GM23338 (cell line): ENCODE measurements at regions not wholly inside any gene's neighbourhood (a gene's known extent, or its start where the extent isn't known, plus 50 kb on each side); places are given as distances from the start of the nearest gene placed in this dataset.

Experiments used
- ATAC-seq: fragments of 200-7000 bp; cut with Tn5 transposase; 3 replicates; pipeline ENCODE4 v1.9.1; 2020
- DNase-seq: peaks from one replicate; pipeline ENCODE4 v3.0.0-alpha.2; 2015; ENCODE audit warnings: low spot score
- H2AFZ ChIP-seq: fragments of 200-600 bp; sonication (generic); 2 replicates; pipeline ENCODE4 v1.8.0; 2016; ENCODE audit warnings: antibody characterized with exemption, mild to moderate bottlenecking, moderate library complexity
- H3F3A ChIP-seq: fragments of 200-600 bp; sonication (generic); replicated peaks from 2 replicates; pipeline ENCODE4 v1.8.0; 2017; ENCODE audit warnings: antibody characterized with exemption, mixed run types, low read depth
- H3K27ac ChIP-seq: fragments of 200-600 bp; sonication (generic); 2 replicates; pipeline ENCODE4 v1.6.1; 2016; ENCODE audit warnings: low read depth
- H3K27me3 ChIP-seq: fragments of 200-600 bp; sonication (generic); 2 replicates; pipeline ENCODE4 v1.8.0; 2016; ENCODE audit warnings: mild to moderate bottlenecking, mixed run types, moderate library complexity; ENCODE audit not compliant: insufficient read depth
- H3K36me3 ChIP-seq: fragments of 200-600 bp; sonication (generic); 2 replicates; pipeline ENCODE4 v1.8.0; 2016; ENCODE audit warnings: mild to moderate bottlenecking; ENCODE audit not compliant: insufficient read depth
- H3K4me1 ChIP-seq: fragments of 200-600 bp; sonication (generic); 2 replicates; pipeline ENCODE4 v1.8.0; 2016; ENCODE audit warnings: mild to moderate bottlenecking, moderate library complexity; ENCODE audit not compliant: insufficient read depth
- H3K4me2 ChIP-seq: fragments of 200-600 bp; sonication (generic); 2 replicates; pipeline ENCODE4 v1.7.1; 2017; ENCODE audit warnings: mixed run types
- H3K4me3 ChIP-seq: fragments of 200-600 bp; sonication (generic); 2 replicates; pipeline ENCODE4 v1.6.1; 2016; ENCODE audit warnings: mixed run types
- H3K79me2 ChIP-seq: fragments of 200-600 bp; sonication (generic); replicated peaks from 2 replicates; pipeline ENCODE4 v1.8.0; 2017; ENCODE audit warnings: mild to moderate bottlenecking; ENCODE audit not compliant: insufficient read depth
- H3K9me2 ChIP-seq: fragments of 200-600 bp; sonication (generic); 2 replicates; pipeline ENCODE4 v1.8.0; 2017; ENCODE audit not compliant: insufficient read depth
- H4K20me1 ChIP-seq: fragments of 200-600 bp; sonication (generic); replicated peaks from 2 replicates; pipeline ENCODE4 v1.8.0; 2017; ENCODE audit warnings: mild to moderate bottlenecking; ENCODE audit not compliant: insufficient read depth
- H3K27ac Mint-ChIP-seq: 2 replicates; pipeline ENCODE4 v1.8.0; 2020; ENCODE audit warnings: inconsistent platforms, mild to moderate bottlenecking, moderate library complexity, mixed read lengths
- H3K27me3 Mint-ChIP-seq: 3 replicates; pipeline ENCODE4 v1.8.0; 2022; ENCODE audit warnings: low read depth, mild to moderate bottlenecking, moderate library complexity, mixed read lengths, inconsistent platforms; ENCODE audit not compliant: insufficient read depth, poor library complexity
- H3K36me3 Mint-ChIP-seq: 3 replicates; pipeline ENCODE4 v1.8.0; 2021; ENCODE audit warnings: low read depth, mild to moderate bottlenecking, inconsistent platforms, moderate library complexity, mixed read lengths
- H3K4me1 Mint-ChIP-seq: 3 replicates; pipeline ENCODE4 v1.8.0; 2020; ENCODE audit warnings: mild to moderate bottlenecking, inconsistent platforms, mixed read lengths
- H3K4me3 Mint-ChIP-seq: 3 replicates; pipeline ENCODE4 v1.8.0; 2021; ENCODE audit warnings: moderate library complexity, mild to moderate bottlenecking, inconsistent platforms, mixed read lengths
- H3K9me3 Mint-ChIP-seq: 3 replicates; pipeline ENCODE4 v1.8.0; 2020; ENCODE audit warnings: moderate library complexity, mild to moderate bottlenecking, inconsistent platforms, mixed read lengths
- CREB1 ChIP-seq: fragments of 250-450 bp; sonication (Bioruptor Pico); IDR thresholded peaks from 2 replicates; pipeline ENCODE4 v1.5.0; 2020; ENCODE audit warnings: low read depth, mild to moderate bottlenecking, moderate library complexity
- EZH2 ChIP-seq: fragments of 200-600 bp; sonication (generic); IDR thresholded peaks from one replicate; pipeline ENCODE4 v1.8.0; 2017; ENCODE audit warnings: antibody characterized with exemption, mild to moderate bottlenecking, low read depth; ENCODE audit not compliant: unreplicated experiment
- EZH2phosphoT487 ChIP-seq: fragments of 200-600 bp; sonication (generic); IDR thresholded peaks from one replicate; pipeline ENCODE4 v1.8.1; 2018; ENCODE audit warnings: antibody characterized with exemption; ENCODE audit not compliant: unreplicated experiment
- JUNB ChIP-seq: IDR thresholded peaks from one replicate; pipeline ENCODE4 v1.6.1; 2016; ENCODE audit warnings: antibody characterized with exemption; ENCODE audit not compliant: unreplicated experiment
- NANOG ChIP-seq: IDR thresholded peaks from 2 replicates; pipeline ENCODE4 v1.6.1; 2016; ENCODE audit warnings: antibody characterized with exemption, borderline replicate concordance
- POLR2AphosphoS5 ChIP-seq: IDR thresholded peaks from 2 replicates; pipeline ENCODE4 v1.6.1; 2016; ENCODE audit warnings: antibody characterized with exemption, low read depth
- STAT1 ChIP-seq: IDR thresholded peaks from one replicate; pipeline ENCODE4 v1.6.1; 2016; ENCODE audit warnings: antibody characterized with exemption; ENCODE audit not compliant: unreplicated experiment
- ZNF114 ChIP-seq: fragments of 250-450 bp; sonication (Bioruptor Pico); IDR thresholded peaks from 2 replicates; pipeline ENCODE4 v1.5.0; 2020; ENCODE audit warnings: mild to moderate bottlenecking, moderate library complexity
- TF ChIP-seq, protein P1 (sequence below): IDR thresholded peaks from 2 replicates; pipeline ENCODE4 v1.6.1; 2016; ENCODE audit warnings: antibody characterized with exemption
- TF ChIP-seq, protein P2 (sequence below): fragments of 250-450 bp; sonication (Bioruptor Pico); IDR thresholded peaks from 2 replicates; pipeline ENCODE4 v1.5.0; 2020; ENCODE audit warnings: mild to moderate bottlenecking, moderate library complexity
- TF ChIP-seq, protein P3 (sequence below), 2 experiments: fragments of 200-600 bp in 1 of 2; sonication (generic) in 1 of 2; conservative IDR thresholded peaks; 2 replicates each; pipeline versions ENCODE4 v1.5.1 to v1.6.1; 2016 to 2017; ENCODE audit warnings: antibody characterized with exemption in 2 of 2, low read depth in 2 of 2, mild to moderate bottlenecking in 2 of 2, moderate library complexity in 1 of 2
- TF ChIP-seq, protein P4 (sequence below): IDR thresholded peaks from one replicate; pipeline ENCODE4 v1.6.1; 2018; ENCODE audit warnings: antibody characterized with exemption; ENCODE audit not compliant: unreplicated experiment

DNA sequence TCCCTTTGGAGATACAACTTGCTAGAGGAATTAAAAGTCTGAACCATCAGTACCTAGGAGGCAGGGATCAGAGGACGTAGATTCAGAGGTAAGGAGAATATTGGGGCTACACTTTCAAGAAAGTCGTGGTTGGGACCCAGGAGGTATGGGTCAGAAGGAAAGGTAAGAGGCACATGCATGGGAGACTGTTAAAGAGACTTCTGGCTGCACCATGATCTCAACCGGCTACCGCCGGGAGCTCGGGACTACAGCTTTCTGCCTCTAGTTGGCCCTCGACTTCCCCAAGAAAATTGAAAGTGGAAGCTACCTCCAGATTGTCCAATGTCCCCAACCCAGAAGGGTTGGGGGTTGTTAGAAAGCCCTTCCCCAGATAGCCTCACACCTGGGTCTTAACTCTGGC lies 355.7 kb upstream of the TMPRSS15 start (continued):
- TF ChIP-seq, protein P1, sequence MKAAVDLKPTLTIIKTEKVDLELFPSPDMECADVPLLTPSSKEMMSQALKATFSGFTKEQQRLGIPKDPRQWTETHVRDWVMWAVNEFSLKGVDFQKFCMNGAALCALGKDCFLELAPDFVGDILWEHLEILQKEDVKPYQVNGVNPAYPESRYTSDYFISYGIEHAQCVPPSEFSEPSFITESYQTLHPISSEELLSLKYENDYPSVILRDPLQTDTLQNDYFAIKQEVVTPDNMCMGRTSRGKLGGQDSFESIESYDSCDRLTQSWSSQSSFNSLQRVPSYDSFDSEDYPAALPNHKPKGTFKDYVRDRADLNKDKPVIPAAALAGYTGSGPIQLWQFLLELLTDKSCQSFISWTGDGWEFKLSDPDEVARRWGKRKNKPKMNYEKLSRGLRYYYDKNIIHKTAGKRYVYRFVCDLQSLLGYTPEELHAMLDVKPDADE: no peak
- no peak for TF ChIP-seq EZH2phosphoT487

GRCh38 chr21:18759751-18760161 lies 356.2 kb upstream of the TMPRSS15 start:
- H3K27me3 Mint-ChIP-seq: peaks cover 3% of the 10 kb centered on the region
- ATAC-seq: no peak

More at GRCh38 chr21:18759751-18760161, 356.2 kb upstream of the TMPRSS15 start:
- H3K36me3 Mint-ChIP-seq: no peaks in the 10 kb centered on the region
- H3K9me2 ChIP-seq: peaks cover 10% of the 10 kb centered on the region; the same call in 1 of the 2 replicates
- no peak overlapping the region for H3K27ac Mint-ChIP-seq
- H2AFZ ChIP-seq: peak overlapping the region; percentile 84; the same call in 1 of the 2 replicates
- H3K4me3 ChIP-seq: no peak overlapping the region
- no peak overlapping the region for H3K4me2 ChIP-seq
- no peak overlapping the region for H3K4me3 Mint-ChIP-seq
- no peaks in the 10 kb centered on the region for H3K36me3 ChIP-seq
- H3K27ac ChIP-seq: no peak overlapping the region
- peaks cover 6% of the 10 kb centered on the region; the same call in 2 of the 3 replicates for H3K4me1 Mint-ChIP-seq
- TF ChIP-seq EZH2phosphoT487 (no peak), CREB1 (CRISPR knock-in tag) (no peak), JUNB (no peak), EZH2 (no peak), ZNF114 (CRISPR knock-in tag) (no peak), STAT1 (no peak), POLR2AphosphoS5 (no peak), NANOG (no peak)
- TF ChIP-seq, protein P1: no peak
- TF ChIP-seq, protein P2, sequence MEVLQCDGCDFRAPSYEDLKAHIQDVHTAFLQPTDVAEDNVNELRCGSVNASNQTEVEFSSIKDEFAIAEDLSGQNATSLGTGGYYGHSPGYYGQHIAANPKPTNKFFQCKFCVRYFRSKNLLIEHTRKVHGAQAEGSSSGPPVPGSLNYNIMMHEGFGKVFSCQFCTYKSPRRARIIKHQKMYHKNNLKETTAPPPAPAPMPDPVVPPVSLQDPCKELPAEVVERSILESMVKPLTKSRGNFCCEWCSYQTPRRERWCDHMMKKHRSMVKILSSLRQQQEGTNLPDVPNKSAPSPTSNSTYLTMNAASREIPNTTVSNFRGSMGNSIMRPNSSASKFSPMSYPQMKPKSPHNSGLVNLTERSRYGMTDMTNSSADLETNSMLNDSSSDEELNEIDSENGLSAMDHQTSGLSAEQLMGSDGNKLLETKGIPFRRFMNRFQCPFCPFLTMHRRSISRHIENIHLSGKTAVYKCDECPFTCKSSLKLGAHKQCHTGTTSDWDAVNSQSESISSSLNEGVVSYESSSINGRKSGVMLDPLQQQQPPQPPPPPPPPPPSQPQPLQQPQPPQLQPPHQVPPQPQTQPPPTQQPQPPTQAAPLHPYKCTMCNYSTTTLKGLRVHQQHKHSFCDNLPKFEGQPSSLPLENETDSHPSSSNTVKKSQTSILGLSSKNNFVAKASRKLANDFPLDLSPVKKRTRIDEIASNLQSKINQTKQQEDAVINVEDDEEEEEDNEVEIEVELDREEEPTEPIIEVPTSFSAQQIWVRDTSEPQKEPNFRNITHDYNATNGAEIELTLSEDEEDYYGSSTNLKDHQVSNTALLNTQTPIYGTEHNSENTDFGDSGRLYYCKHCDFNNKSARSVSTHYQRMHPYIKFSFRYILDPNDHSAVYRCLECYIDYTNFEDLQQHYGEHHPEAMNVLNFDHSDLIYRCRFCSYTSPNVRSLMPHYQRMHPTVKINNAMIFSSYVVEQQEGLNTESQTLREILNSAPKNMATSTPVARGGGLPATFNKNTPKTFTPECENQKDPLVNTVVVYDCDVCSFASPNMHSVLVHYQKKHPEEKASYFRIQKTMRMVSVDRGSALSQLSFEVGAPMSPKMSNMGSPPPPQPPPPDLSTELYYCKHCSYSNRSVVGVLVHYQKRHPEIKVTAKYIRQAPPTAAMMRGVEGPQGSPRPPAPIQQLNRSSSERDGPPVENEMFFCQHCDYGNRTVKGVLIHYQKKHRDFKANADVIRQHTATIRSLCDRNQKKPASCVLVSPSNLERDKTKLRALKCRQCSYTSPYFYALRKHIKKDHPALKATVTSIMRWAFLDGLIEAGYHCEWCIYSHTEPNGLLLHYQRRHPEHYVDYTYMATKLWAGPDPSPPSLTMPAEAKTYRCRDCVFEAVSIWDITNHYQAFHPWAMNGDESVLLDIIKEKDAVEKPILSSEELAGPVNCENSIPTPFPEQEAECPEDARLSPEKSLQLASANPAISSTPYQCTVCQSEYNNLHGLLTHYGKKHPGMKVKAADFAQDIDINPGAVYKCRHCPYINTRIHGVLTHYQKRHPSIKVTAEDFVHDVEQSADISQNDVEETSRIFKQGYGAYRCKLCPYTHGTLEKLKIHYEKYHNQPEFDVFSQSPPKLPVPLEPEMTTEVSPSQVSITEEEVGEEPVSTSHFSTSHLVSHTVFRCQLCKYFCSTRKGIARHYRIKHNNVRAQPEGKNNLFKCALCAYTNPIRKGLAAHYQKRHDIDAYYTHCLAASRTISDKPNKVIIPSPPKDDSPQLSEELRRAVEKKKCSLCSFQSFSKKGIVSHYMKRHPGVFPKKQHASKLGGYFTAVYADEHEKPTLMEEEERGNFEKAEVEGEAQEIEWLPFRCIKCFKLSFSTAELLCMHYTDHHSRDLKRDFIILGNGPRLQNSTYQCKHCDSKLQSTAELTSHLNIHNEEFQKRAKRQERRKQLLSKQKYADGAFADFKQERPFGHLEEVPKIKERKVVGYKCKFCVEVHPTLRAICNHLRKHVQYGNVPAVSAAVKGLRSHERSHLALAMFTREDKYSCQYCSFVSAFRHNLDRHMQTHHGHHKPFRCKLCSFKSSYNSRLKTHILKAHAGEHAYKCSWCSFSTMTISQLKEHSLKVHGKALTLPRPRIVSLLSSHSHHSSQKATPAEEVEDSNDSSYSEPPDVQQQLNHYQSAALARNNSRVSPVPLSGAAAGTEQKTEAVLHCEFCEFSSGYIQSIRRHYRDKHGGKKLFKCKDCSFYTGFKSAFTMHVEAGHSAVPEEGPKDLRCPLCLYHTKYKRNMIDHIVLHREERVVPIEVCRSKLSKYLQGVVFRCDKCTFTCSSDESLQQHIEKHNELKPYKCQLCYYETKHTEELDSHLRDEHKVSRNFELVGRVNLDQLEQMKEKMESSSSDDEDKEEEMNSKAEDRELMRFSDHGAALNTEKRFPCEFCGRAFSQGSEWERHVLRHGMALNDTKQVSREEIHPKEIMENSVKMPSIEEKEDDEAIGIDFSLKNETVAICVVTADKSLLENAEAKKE: no peak
- TF ChIP-seq, protein P3, sequence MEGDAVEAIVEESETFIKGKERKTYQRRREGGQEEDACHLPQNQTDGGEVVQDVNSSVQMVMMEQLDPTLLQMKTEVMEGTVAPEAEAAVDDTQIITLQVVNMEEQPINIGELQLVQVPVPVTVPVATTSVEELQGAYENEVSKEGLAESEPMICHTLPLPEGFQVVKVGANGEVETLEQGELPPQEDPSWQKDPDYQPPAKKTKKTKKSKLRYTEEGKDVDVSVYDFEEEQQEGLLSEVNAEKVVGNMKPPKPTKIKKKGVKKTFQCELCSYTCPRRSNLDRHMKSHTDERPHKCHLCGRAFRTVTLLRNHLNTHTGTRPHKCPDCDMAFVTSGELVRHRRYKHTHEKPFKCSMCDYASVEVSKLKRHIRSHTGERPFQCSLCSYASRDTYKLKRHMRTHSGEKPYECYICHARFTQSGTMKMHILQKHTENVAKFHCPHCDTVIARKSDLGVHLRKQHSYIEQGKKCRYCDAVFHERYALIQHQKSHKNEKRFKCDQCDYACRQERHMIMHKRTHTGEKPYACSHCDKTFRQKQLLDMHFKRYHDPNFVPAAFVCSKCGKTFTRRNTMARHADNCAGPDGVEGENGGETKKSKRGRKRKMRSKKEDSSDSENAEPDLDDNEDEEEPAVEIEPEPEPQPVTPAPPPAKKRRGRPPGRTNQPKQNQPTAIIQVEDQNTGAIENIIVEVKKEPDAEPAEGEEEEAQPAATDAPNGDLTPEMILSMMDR (conservative IDR thresholded peaks at IDR 0.05; ENCODE audit: low read depth in 2 of 2): no peak
- TF ChIP-seq, protein P4, sequence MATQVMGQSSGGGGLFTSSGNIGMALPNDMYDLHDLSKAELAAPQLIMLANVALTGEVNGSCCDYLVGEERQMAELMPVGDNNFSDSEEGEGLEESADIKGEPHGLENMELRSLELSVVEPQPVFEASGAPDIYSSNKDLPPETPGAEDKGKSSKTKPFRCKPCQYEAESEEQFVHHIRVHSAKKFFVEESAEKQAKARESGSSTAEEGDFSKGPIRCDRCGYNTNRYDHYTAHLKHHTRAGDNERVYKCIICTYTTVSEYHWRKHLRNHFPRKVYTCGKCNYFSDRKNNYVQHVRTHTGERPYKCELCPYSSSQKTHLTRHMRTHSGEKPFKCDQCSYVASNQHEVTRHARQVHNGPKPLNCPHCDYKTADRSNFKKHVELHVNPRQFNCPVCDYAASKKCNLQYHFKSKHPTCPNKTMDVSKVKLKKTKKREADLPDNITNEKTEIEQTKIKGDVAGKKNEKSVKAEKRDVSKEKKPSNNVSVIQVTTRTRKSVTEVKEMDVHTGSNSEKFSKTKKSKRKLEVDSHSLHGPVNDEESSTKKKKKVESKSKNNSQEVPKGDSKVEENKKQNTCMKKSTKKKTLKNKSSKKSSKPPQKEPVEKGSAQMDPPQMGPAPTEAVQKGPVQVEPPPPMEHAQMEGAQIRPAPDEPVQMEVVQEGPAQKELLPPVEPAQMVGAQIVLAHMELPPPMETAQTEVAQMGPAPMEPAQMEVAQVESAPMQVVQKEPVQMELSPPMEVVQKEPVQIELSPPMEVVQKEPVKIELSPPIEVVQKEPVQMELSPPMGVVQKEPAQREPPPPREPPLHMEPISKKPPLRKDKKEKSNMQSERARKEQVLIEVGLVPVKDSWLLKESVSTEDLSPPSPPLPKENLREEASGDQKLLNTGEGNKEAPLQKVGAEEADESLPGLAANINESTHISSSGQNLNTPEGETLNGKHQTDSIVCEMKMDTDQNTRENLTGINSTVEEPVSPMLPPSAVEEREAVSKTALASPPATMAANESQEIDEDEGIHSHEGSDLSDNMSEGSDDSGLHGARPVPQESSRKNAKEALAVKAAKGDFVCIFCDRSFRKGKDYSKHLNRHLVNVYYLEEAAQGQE: no peak
- no peak for DNase-seq
- H3K27me3 ChIP-seq: no peaks in the 10 kb centered on the region
- H3K4me1 ChIP-seq: peaks cover 5% of the 10 kb centered on the region; the same call in 1 of the 2 replicates
- H3K79me2 ChIP-seq: no peaks in the 10 kb centered on the region
- H3K9me3 Mint-ChIP-seq: no peaks in the 10 kb centered on the region
- no peaks in the 10 kb centered on the region for H3F3A ChIP-seq
- H4K20me1 ChIP-seq: no peaks in the 10 kb centered on the region
